GM23248 (cell line): ENCODE measurements at regions not wholly inside any gene's neighbourhood (a gene's known extent, or its start where the extent isn't known, plus 50 kb on each side); places are given as distances from the start of the nearest gene placed in this dataset.

Source experiments
- EZH2 ChIP-seq: fragments of 200-600 bp; sonication (generic); IDR thresholded peaks from 2 replicates; pipeline ENCODE4 v1.6.1; 2018; ENCODE audit warnings: antibody characterized with exemption, mild to moderate bottlenecking; ENCODE audit not compliant: insufficient read depth, poor library complexity, severe bottlenecking
- EZH2phosphoT487 ChIP-seq: fragments of 200-600 bp; sonication (generic); IDR thresholded peaks from 2 replicates; pipeline ENCODE4 v1.6.1; 2018; ENCODE audit warnings: antibody characterized with exemption, moderate library complexity, mild to moderate bottlenecking, low read depth; ENCODE audit not compliant: insufficient read depth

GRCh38 chr2:142716463-142717242 lies 160.8 kb upstream of the KYNU start:
- TF ChIP-seq EZH2 (no peak), EZH2phosphoT487 (no peak)
